Colonic mucosa (tissue), 4 donors: ENCODE measurements at regions not wholly inside any gene's neighbourhood (a gene's known extent, or its start where the extent isn't known, plus 50 kb on each side); places are given as distances from the start of the nearest gene placed in this dataset.

Experiments
- DNase-seq: peaks from one replicate; pipeline ENCODE4 v3.0.0-alpha.2; 2020
- H3K27ac ChIP-seq: fragments of 200-600 bp; one replicate; pipeline ENCODE4 v1.8.0; 2021
- H3K27me3 ChIP-seq: fragments of 200-600 bp; one replicate; pipeline ENCODE4 v1.8.0; 2021
- H3K36me3 ChIP-seq: fragments of 200-600 bp; one replicate; pipeline ENCODE4 v1.8.0; 2021
- H3K4me1 ChIP-seq: fragments of 200-600 bp; one replicate; pipeline ENCODE4 v1.8.0; 2021; ENCODE audit warnings: mild to moderate bottlenecking
- H3K4me3 ChIP-seq: fragments of 200-600 bp; one replicate; pipeline ENCODE4 v1.8.0; 2021
- H3K9ac ChIP-seq, 2 donors: one replicate each; pipeline ENCODE4 v1.7.0; 2013; ENCODE audit warnings: control low read depth in 2 of 2, low read depth in 2 of 2, low read length in 2 of 2
- H3K9me3 ChIP-seq: fragments of 200-600 bp; one replicate; pipeline ENCODE4 v1.8.0; 2021
- CTCF ChIP-seq: fragments of 200-600 bp; IDR thresholded peaks from one replicate; pipeline ENCODE4 v1.8.0; 2022; ENCODE audit warnings: antibody characterized with exemption, mild to moderate bottlenecking
- intact Hi-C: fragments of 100-400 bp; cut with DNase I; formaldehyde crosslinking; loops from one replicate; pipeline ENCODE4 v1.14.1; 2022
- donor health status: healthy.
- donor health status: DM: no; HTN: no; CAD: no.
- donor health status: DM: no; HTN: no; CAD: no.

GRCh38 chr12:16415155-16415554 lies 67.7 kb downstream of the MGST1 start:
- no peaks in the 10 kb centered on the region for H3K27me3 ChIP-seq
- no peak for TF ChIP-seq CTCF
- intact Hi-C loops, result no loop called here
- H3K27ac ChIP-seq, result no peak overlapping the region
- H3K9ac ChIP-seq, result no peak overlapping the region
- H3K4me1 ChIP-seq, result no peaks in the 10 kb centered on the region
- no peaks in the 10 kb centered on the region for H3K9me3 ChIP-seq
- no peak overlapping the region for H3K4me3 ChIP-seq
- no peak for DNase-seq
- H3K36me3 ChIP-seq, result no peaks in the 10 kb centered on the region

GRCh38 chr12:16417058-16417457 lies 69.6 kb downstream of the MGST1 start:
- H3K4me3 ChIP-seq, result no peak overlapping the region
- no peaks in the 10 kb centered on the region for H3K27me3 ChIP-seq

DNA sequence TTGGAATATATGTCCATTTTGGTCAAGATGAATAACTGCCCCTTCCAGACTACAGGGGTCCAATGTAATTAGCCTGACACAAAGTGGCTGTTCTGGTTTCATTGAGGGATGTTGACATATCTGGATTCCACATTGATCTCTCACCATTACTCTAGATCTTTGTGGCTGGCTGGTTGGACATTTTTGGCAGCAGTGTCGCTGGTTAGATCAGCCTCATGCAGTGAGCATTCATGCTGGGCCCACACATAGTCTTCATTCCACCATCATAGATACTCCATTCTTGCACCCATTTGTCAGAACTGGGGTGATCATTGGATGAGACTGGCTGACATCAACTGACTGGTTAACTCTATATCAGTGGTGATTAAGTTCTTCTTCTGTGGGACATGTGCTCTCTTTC lies 74.4 kb downstream of the MGST1 start:
- TF ChIP-seq CTCF, result no peak
- DNase-seq, result no peak
- H3K9ac ChIP-seq, result no peak overlapping the region
- intact Hi-C loops, result no loop called here
- no peaks in the 10 kb centered on the region for H3K27me3 ChIP-seq
- no peak overlapping the region for H3K4me3 ChIP-seq
- H3K36me3 ChIP-seq, result no peaks in the 10 kb centered on the region
- no peak overlapping the region for H3K27ac ChIP-seq
- H3K4me1 ChIP-seq, result no peaks in the 10 kb centered on the region
- no peaks in the 10 kb centered on the region for H3K9me3 ChIP-seq

More at GRCh38 chr12:16417058-16417457, 69.6 kb downstream of the MGST1 start:
- Histone ChIP-seq H3K36me3 (no peaks in the 10 kb centered on the region), H3K9ac (no peak overlapping the region), H3K27ac (no peak overlapping the region), H3K4me1 (no peaks in the 10 kb centered on the region), H3K9me3 (no peaks in the 10 kb centered on the region)
- no peak for TF ChIP-seq CTCF
- DNase-seq, result no peak
- intact Hi-C loops, result no loop called here

DNA sequence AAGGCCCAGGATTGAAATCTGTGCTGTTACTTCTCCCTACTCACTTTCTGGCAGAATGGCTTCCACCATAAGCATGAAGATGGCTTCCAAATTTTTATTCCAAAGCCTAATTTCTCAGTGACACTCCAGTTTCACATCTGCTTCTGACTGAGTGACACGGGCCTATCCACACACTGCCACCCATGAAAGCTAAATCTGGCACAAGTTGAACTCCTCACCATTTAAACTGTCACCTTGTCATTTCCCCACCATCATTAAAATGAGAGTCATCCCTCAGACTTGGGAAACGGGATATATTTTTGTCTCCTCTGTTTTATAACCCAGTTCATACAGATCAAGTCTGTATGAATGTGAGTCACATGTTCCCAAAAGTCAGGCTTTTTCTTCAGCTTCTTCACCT lies 77.1 kb downstream of the MGST1 start:
- Histone ChIP-seq H3K4me1 (no peaks in the 10 kb centered on the region), H3K27me3 (no peaks in the 10 kb centered on the region), H3K4me3 (no peak overlapping the region), H3K9ac (no peak overlapping the region), H3K36me3 (no peaks in the 10 kb centered on the region), H3K9me3 (no peaks in the 10 kb centered on the region), H3K27ac (no peak overlapping the region)
- intact Hi-C loops, result no loop called here
- no peak for DNase-seq
- TF ChIP-seq CTCF, result no peak

GRCh38 chr12:16435875-16436554 lies 88.6 kb downstream of the MGST1 start:
- intact Hi-C loops, result no loop called here

More at GRCh38 chr12:16435875-16436554, 88.6 kb downstream of the MGST1 start:
- H3K4me1 ChIP-seq, result no peaks in the 10 kb centered on the region
- no peak overlapping the region for H3K27ac ChIP-seq
- no peaks in the 10 kb centered on the region for H3K36me3 ChIP-seq
- H3K27me3 ChIP-seq, result no peaks in the 10 kb centered on the region
- no peak for DNase-seq
- TF ChIP-seq CTCF, result no peak
- H3K9ac ChIP-seq, result no peak overlapping the region
- no peak overlapping the region for H3K4me3 ChIP-seq
- H3K9me3 ChIP-seq, result no peaks in the 10 kb centered on the region
